ENCODE measurements at regions not wholly inside any gene's neighbourhood (a gene's known extent, or its start where the extent isn't known, plus 50 kb on each side); places are given as distances from the start of the nearest gene placed in this dataset.

DNA sequence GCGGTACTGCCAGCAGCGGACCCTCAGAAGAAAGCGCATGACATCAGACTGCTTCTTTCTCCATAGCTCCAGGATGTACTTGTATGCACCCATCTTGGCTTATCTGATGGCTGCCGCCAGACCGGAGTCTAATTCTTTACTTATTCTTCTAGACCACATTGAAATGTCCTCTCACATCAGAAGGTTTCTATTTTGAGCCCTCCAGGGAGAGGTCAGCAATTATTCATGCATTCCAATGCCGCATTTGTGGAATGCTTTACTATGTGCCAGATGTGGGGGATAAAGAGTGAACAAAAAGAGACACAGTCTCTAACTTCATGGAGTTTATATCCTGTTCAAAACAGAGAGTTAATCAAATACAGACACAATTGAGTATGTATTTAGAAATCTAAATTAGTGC, 230.1 kb downstream of the MIAT start:
- no peak for TF ChIP-seq POLR2A (IDR thresholded peaks at IDR 0.05)
- TF ChIP-seq, protein P1, sequence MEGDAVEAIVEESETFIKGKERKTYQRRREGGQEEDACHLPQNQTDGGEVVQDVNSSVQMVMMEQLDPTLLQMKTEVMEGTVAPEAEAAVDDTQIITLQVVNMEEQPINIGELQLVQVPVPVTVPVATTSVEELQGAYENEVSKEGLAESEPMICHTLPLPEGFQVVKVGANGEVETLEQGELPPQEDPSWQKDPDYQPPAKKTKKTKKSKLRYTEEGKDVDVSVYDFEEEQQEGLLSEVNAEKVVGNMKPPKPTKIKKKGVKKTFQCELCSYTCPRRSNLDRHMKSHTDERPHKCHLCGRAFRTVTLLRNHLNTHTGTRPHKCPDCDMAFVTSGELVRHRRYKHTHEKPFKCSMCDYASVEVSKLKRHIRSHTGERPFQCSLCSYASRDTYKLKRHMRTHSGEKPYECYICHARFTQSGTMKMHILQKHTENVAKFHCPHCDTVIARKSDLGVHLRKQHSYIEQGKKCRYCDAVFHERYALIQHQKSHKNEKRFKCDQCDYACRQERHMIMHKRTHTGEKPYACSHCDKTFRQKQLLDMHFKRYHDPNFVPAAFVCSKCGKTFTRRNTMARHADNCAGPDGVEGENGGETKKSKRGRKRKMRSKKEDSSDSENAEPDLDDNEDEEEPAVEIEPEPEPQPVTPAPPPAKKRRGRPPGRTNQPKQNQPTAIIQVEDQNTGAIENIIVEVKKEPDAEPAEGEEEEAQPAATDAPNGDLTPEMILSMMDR (IDR thresholded peaks at IDR 0.05) = no peak
- no peak for TF ChIP-seq POLR2AphosphoS5 (IDR thresholded peaks at IDR 0.05)
- TF ChIP-seq EP300 (IDR thresholded peaks at IDR 0.05) = no peak

All from suprapubic skin (tissue), 4 donors.